PC-3 (cell line): ENCODE measurements at regions not wholly inside any gene's neighbourhood (a gene's known extent, or its start where the extent isn't known, plus 50 kb on each side); places are given as distances from the start of the nearest gene placed in this dataset.

ENCODE experiments used
- ATAC-seq: fragments of 200-7000 bp; cut with Tn5 transposase; 2 replicates; pipeline ENCODE4 v1.9.1; 2020; ENCODE audit warnings: mild to moderate bottlenecking, moderate library complexity
- BruUV-seq: library from RNA; stranded (reverse); fragments of 400-500 nt; replicated peaks from 2 replicates; lab custom pipeline; 2021; lab: Mats Ljungman, UMichigan
- CTCF ChIA-PET: fragments of 300-600 bp; sonication (Branson Sonifier 250); formaldehyde crosslinking; loops from one replicate; lab custom pipeline; 2022; ENCODE audit warnings: antibody characterized with exemption; lab: Charles Lee
- POLR2A ChIA-PET: fragments of 300-600 bp; sonication (Branson Sonifier 250); formaldehyde crosslinking; loops from one replicate; lab custom pipeline; 2022; ENCODE audit warnings: antibody characterized with exemption; ENCODE audit not compliant: unreplicated experiment; lab: Charles Lee
- DNase-seq: peaks from one replicate; pipeline ENCODE4 v3.0.0-alpha.2; 2015
- H2AFZ ChIP-seq: fragments of 300-600 bp; sonication (generic); 2 replicates; pipeline ENCODE4 v1.6.0; 2016; ENCODE audit warnings: antibody characterized with exemption, low read length
- H3F3A ChIP-seq: fragments of 300-600 bp; sonication (generic); one replicate; pipeline ENCODE4 v1.6.0; 2017; ENCODE audit warnings: antibody characterized with exemption, low read length, control low read depth, mild to moderate bottlenecking; ENCODE audit not compliant: unreplicated experiment
- H3K27ac ChIP-seq: fragments of 300-600 bp; sonication (generic); 2 replicates; pipeline ENCODE4 v1.5.1; 2016; ENCODE audit warnings: mild to moderate bottlenecking, low read length
- H3K27me3 ChIP-seq: fragments of 300-600 bp; sonication (generic); 2 replicates; pipeline ENCODE4 v1.6.1; 2016; ENCODE audit warnings: low read length, mixed read lengths
- H3K36me3 ChIP-seq: fragments of 300-600 bp; sonication (generic); 2 replicates; pipeline ENCODE4 v1.6.1; 2016; ENCODE audit warnings: low read depth, mixed run types, low read length, mixed read lengths
- H3K4me1 ChIP-seq: fragments of 300-600 bp; sonication (generic); 2 replicates; pipeline ENCODE4 v1.5.1; 2016; ENCODE audit warnings: low read length; ENCODE audit not compliant: insufficient read depth
- H3K4me2 ChIP-seq: fragments of 300-600 bp; sonication (generic); 2 replicates; pipeline ENCODE4 v1.6.0; 2016; ENCODE audit warnings: low read length
- H3K4me3 ChIP-seq: fragments of 300-600 bp; sonication (generic); 2 replicates; pipeline ENCODE4 v1.5.1; 2016; ENCODE audit warnings: mild to moderate bottlenecking, low read length, mixed read lengths
- H3K79me2 ChIP-seq: fragments of 300-600 bp; sonication (generic); 2 replicates; pipeline ENCODE4 v1.6.1; 2017; ENCODE audit warnings: low read length, mixed read lengths
- H3K9ac ChIP-seq: fragments of 300-600 bp; sonication (generic); 2 replicates; pipeline ENCODE4 v1.6.0; 2016; ENCODE audit warnings: mild to moderate bottlenecking, low read length
- H3K9me2 ChIP-seq: fragments of 300-600 bp; sonication (generic); replicated peaks from 2 replicates; pipeline ENCODE4 v1.6.1; 2016; ENCODE audit warnings: mixed run types, low read length, mixed read lengths
- H3K9me3 ChIP-seq: fragments of 300-600 bp; sonication (generic); 2 replicates; pipeline ENCODE4 v1.6.1; 2016; ENCODE audit warnings: low read length, mixed read lengths
- H4K20me1 ChIP-seq: fragments of 300-600 bp; sonication (generic); 2 replicates; pipeline ENCODE4 v1.6.1; 2016; ENCODE audit warnings: low read length, mixed read lengths
- EZH2 ChIP-seq: fragments of 300-600 bp; sonication (generic); IDR thresholded peaks from one replicate; pipeline ENCODE4 v1.6.1; 2017; ENCODE audit warnings: antibody characterized with exemption, mild to moderate bottlenecking, low read length; ENCODE audit not compliant: unreplicated experiment
- EZH2phosphoT487 ChIP-seq: fragments of 300-600 bp; sonication (generic); IDR thresholded peaks from 2 replicates; pipeline ENCODE4 v1.6.1; 2018; ENCODE audit warnings: mild to moderate bottlenecking, antibody characterized with exemption, low read length, borderline replicate concordance
- intact Hi-C: fragments of 100-400 bp; cut with micrococcal nuclease; formaldehyde crosslinking; loops from 2 replicates; pipeline ENCODE4 v1.9.0; 2023
- TF ChIP-seq, protein P1 (sequence below): fragments of 300-600 bp; sonication (generic); conservative IDR thresholded peaks from 2 replicates; pipeline ENCODE4 v1.5.1; 2017; ENCODE audit warnings: antibody characterized with exemption, low read depth, mild to moderate bottlenecking, low read length

DNA sequence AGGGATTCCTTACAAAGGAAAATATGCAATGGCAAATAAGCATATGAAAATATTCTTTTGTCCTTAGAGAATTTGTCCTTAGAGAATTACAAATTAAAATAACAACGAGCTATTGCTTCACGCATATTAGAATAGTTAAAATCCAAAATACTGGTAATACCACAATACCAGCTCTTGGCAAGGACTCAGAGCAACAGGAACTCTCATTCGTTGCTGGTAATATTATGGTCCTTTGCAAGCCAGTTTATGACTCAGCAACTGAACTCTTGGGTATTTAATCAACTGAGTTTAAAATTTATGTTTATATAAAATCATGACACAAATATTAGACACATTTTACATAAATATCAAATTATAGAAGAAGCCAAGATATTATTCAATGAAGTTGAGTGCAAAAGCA, 1730.4 kb downstream of the SI start:
- Histone ChIP-seq H3K9me3 (no peaks in the 10 kb centered on the region), H3K4me2 (peak overlapping the region; percentile 49), H4K20me1 (no peaks in the 10 kb centered on the region), H3K36me3 (no peaks in the 10 kb centered on the region), H2AFZ (peak overlapping the region; percentile 17; the same call in 1 of the 2 replicates), H3F3A (no peaks in the 10 kb centered on the region), H3K79me2 (no peaks in the 10 kb centered on the region), H3K9ac (no peak overlapping the region), H3K27me3 (no peaks in the 10 kb centered on the region), H3K4me3 (no peak overlapping the region), H3K4me1 (peaks cover 14% of the 10 kb centered on the region), H3K9me2 (no peaks in the 10 kb centered on the region), H3K27ac (no peak overlapping the region)
- DNase-seq: peak; percentile 78
- POLR2A ChIA-PET: no interaction called here
- ATAC-seq: peak; percentile 89
- CTCF ChIA-PET: no interaction called here
- intact Hi-C loops: no loop called here
- no TSS peak for BruUV-seq
- TF ChIP-seq EZH2phosphoT487 (no peak), EZH2 (no peak)

DNA sequence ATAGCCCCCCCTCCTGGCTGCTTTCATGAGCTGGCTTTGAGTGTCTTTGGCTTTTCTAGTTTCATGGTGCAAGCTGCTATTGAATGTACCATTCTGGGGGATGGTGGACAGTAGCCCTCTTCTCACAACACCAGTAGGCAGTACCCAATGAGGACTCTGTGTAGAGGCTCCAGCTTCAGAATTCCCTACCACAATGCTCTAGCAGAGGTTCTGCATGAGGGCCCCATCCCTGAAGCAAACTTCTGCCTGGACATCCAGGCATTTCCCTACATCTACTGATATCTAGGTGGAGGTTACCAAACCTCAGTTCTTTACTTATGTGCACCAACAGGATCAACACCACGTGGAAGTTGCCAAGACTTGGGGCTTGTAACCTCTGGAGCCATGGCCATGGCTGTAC, 1742.9 kb downstream of the SI start:
- no peak overlapping the region for H2AFZ ChIP-seq
- CTCF ChIA-PET: no interaction called here
- H3K4me3 ChIP-seq: no peak overlapping the region
- POLR2A ChIA-PET: no interaction called here
- 0 out of 2 replicates have a peak, but pooled peaks cover 8% of the 10 kb centered on the region for H3K4me1 ChIP-seq
- no peak for DNase-seq
- H3K9ac ChIP-seq: no peak overlapping the region
- ATAC-seq: no peak
- H3K9me3 ChIP-seq: peaks cover 8% of the 10 kb centered on the region; the same call in 1 of the 2 replicates
- intact Hi-C loops: no loop called here
- TF ChIP-seq, protein P1, sequence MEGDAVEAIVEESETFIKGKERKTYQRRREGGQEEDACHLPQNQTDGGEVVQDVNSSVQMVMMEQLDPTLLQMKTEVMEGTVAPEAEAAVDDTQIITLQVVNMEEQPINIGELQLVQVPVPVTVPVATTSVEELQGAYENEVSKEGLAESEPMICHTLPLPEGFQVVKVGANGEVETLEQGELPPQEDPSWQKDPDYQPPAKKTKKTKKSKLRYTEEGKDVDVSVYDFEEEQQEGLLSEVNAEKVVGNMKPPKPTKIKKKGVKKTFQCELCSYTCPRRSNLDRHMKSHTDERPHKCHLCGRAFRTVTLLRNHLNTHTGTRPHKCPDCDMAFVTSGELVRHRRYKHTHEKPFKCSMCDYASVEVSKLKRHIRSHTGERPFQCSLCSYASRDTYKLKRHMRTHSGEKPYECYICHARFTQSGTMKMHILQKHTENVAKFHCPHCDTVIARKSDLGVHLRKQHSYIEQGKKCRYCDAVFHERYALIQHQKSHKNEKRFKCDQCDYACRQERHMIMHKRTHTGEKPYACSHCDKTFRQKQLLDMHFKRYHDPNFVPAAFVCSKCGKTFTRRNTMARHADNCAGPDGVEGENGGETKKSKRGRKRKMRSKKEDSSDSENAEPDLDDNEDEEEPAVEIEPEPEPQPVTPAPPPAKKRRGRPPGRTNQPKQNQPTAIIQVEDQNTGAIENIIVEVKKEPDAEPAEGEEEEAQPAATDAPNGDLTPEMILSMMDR: no peak
- no peak for TF ChIP-seq EZH2phosphoT487
- no peaks in the 10 kb centered on the region for H3K27me3 ChIP-seq
- no peak overlapping the region for H3K27ac ChIP-seq
- no peak overlapping the region for H3K4me2 ChIP-seq
- no peaks in the 10 kb centered on the region for H3K79me2 ChIP-seq
- no peaks in the 10 kb centered on the region for H4K20me1 ChIP-seq
- no peaks in the 10 kb centered on the region for H3K36me3 ChIP-seq
- no peaks in the 10 kb centered on the region for H3K9me2 ChIP-seq
- BruUV-seq: no TSS peak
- no peaks in the 10 kb centered on the region for H3F3A ChIP-seq

DNA sequence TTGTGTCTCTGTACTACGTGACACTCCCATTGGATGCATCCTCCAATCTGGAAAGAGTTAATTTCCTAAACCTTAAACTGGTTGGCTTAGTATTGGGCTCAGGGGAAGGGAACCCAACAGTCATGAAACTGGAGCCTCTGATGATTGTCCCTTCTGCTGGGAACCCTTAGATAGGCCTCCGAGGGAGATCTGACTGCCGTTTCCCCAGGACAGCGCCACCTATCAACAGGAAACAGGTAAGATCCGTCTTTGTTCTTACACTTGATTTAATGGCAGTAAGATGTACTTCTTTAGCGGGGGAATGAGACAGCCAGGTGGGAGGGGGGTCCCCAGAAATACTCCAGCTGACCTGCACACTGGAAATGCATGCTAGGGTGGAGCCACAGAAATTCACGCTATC, 1749.6 kb downstream of the SI start:
- Histone ChIP-seq H3K27ac (no peak overlapping the region), H2AFZ (no peak overlapping the region), H3K9me2 (no peaks in the 10 kb centered on the region), H3K27me3 (no peaks in the 10 kb centered on the region), H3K79me2 (no peaks in the 10 kb centered on the region), H4K20me1 (no peaks in the 10 kb centered on the region), H3F3A (no peaks in the 10 kb centered on the region), H3K4me1 (peaks cover 9% of the 10 kb centered on the region), H3K36me3 (no peaks in the 10 kb centered on the region), H3K4me3 (no peak overlapping the region), H3K4me2 (no peak overlapping the region), H3K9me3 (no peaks in the 10 kb centered on the region; the same call in 1 of the 2 replicates), H3K9ac (no peak overlapping the region)
- ATAC-seq: no peak
- ChIA-PET CTCF (no interaction called here), POLR2A (no interaction called here)
- no TSS peak for BruUV-seq
- no peak for DNase-seq
- intact Hi-C loops: no loop called here
- no peak for TF ChIP-seq EZH2
- TF ChIP-seq, protein P1: no peak; the same call in 1 of the 2 replicates
